ENCODE measurements at regions not wholly inside any gene's neighbourhood (a gene's known extent, or its start where the extent isn't known, plus 50 kb on each side); places are given as distances from the start of the nearest gene placed in this dataset.
"Not testable (repeated sequence)": the region's sequence is repeated elsewhere in the genome, so short reads cannot be mapped to it uniquely, and the experiment has no call there.

DNA sequence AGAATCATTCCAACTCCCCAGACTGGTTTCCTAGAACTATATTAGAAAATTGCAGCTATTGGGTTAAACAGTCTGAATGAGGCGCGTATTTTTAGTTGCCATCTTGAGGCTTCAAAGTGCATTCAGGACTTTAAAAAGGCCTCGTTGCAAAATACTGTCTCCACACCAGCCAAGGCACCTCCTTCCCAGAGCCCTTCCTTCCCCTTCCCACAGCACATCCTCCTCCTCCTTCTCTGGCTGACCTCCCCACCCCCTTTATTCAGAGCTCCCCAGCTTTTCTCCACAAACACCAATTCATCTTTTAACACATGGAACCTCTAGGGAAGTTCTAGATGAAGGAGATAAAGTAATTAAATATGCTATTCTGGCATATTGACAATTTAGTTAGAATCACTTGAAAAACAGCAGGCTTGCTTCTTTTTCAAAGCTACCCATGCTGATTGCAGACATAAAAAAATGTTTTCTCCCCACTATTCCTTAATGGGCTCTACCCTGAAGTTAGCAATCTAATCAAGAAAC, 90.3 kb downstream of the RTP5 start:
- no peak for DNase-seq

DNA sequence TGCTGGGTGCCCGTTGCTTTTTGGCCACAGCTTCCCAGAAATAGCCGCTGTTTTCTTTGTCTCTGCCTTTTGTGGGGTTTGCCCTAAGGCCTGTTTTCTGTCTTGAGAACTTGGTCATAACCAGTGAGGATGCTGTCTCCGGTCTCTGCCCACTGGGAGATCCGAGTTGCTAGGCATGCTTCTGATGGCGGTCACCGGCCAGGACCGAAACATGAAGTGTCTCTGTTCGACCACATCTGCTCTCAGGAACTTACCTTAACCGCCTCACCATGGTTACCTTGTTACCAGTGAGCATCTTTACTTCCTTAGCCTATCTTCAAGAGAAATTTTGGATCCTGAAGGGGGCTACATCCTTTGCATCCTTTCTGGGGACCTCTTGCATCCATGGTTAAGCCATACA, 91.9 kb downstream of the RTP5 start:
- DNase-seq = no peak

DNA sequence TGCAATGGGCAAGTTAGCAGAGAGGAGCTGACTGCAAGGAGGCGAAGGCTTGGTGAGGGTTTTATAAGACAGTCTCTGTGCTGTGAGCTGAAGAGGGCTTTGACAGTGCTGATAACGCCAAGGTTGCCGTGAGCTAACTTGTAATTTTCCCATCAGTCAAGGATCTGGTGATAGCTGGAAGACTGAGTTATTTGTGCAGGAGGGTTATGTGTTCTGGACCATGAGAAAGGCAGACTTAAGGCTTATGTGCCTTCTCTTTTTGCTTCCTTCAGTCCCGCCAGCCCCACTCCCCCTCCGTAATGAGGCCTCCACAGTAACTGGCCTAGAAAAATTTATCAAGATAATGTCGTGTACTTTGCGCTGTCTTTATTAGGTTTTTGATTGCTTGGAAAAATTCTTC, 94.6 kb downstream of the RTP5 start:
- DNase-seq = no peak

DNA sequence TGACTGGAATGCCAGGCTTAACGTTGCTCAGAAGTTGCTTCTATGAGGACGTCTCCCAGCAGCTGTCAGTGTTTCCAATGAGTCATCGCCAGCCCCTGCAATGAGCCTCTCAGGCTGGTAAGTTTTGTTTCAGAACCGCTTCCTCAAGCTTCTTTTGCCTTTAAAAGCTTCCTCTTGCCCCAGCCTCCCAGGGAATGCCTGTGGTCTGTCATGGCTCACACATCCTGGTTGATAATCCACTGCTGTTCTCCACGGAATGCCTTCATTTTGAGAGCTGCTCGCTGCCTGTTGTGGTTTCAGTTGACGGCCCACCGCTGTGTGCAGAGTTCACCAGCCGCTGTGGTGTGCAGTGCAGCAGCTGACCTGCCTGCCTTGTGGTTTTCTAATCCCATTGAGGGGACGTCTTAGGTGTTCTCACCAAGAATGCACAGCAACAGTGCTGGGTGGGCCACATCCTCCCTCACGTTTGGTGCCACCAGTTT, 96.4 kb downstream of the RTP5 start:
- no peak for DNase-seq

DNA sequence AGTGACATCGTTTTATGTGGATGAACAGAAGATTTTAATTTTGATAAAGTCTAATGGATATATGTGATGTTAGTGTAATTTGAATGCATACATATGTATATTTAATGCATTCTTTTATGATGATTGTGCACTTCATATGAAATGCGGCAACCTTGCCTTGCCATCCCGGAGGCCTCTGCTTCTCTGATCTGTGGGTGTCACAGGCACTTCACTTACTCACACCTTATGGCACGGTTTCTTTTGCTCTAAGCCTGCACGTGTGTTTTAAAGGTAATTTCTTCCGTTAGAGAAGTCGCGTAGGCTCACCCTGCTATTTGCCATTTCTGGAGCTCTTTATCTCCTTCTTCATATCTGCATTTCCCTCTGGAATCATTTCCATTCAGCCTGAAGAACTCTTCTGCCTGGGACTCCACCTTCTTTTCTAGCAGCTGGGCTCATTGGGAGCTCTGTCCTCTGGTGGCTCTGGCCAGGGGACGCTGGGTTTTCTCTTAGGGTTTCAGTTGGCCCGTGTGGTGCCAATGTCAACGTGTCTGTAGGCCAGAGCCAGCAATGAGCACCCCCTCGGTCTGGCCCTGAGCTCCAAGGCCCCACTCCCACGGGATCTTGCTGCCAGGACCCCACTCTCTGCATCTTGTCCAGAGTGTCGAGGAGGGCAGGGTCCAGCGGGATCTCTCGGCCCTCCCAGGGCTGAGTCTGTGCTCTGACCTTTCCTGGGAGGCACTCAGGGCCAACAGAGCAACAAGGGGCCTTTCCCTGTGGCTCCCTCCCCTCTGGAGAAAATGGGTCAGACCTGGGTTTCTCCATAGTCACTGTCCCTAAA, 97.3 kb downstream of the RTP5 start:
- DNase-seq = no peak

DNA sequence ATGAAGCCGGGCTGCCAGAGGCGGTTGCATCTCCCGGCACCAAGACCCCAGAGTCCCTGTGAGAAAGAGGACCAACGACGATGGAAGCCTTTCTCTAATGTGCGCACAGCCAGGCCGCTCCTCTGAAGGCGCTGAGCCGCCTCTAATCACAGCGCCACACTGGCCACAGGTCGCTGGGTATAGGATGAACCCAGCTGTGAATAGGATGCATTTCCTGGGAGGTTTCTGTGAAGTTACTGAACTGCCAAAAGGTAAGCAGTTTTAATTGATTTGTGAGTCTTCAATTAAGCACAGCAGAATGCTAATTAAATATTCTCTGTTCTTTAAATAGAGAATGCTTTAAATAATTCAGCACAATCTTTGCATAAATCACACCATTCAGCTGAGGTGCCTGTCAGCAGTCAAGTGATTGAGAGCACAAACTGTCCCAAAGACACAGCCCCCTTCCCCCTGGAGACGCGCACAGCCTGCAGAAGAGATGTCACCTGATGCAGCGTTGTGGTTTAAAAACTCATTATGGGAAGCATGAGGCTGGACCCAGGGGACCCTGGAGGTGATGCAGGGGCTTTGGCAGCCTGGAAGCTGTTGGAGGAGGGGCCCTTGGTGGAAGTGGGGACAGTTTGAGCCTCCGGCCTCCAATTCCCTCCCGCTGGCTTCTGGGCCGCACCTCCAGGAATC, 98.1 kb downstream of the RTP5 start:
- no peak for DNase-seq

DNA sequence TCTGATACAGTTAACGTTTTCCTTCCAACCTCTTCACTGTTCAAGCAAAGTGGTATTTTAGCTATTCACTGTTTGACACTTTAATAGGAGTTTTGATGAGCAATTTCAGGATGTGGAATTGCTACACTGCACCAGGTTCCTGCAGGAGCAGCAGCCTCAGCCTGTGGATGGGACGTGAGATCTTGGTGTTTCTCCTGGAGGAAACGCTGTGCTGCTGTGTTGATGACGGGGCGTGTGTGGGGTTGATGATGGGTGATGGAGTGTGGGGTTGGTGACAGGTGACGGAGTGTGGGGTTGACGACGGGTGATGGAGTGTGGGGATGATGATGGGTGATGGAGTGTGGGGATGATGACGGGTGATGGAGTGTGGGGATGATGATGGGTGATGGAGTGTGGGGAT, 98.9 kb downstream of the RTP5 start:
- DNase-seq = no peak

DNA sequence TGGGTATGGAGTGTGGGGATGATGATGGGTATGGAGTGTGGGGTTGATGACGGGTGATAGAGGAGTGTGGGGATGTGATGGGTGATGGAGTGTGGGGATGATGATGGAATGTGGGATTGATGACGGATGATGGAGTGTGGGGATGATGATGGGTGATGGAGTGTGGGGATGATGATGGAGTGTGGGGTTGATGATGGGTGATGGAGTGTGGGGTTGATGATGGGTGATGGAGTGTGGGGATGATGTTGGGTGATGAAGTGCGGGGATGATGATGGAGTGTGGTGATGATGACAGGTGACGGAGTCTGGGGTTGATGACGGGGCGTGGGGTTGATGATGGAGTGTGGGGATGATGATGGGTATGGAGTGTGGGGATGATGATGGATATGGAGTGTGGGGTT, 99.7 kb downstream of the RTP5 start:
- not testable (repeated sequence) for DNase-seq

DNA sequence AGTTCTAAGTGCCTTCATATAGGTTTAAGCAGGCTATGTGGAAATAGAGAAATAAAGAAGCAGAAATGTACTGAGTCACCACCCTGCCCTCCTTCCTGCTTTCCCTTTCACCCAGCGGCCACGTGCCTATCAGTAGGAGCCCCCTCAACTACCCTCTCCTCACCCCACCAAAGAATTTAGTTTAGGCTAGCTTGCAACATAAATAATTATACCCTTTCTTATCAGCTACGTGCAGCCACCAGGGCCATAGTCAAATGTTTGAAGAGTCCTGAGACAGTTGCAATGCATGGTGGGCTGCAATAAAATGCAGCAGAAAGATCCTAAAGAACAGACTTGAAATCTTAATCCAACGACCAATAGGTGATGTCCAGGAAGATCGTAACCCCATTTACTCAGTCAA, 101.2 kb downstream of the RTP5 start:
- no peak for DNase-seq

DNA sequence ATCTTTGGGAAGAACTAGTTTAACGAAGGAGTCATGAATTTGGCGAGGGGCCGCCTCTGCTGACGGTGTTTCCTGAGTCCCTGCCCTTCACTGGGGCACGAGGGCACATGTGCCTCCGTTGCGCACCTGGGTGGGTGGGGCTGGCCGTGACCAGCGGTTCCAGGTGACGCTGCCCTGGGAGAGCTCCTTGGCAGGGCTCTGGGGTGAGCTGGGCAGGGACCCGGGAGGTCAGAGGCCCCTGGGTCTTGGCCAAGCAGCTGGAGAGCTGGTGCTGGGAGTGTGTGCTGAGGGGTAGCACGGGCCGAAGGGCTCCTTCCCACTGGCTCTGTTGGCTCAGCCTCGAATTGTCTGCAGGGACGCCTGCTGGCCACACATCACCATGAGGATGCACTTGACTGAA, 104.6 kb downstream of the RTP5 start:
- DNase-seq = no peak

DNA sequence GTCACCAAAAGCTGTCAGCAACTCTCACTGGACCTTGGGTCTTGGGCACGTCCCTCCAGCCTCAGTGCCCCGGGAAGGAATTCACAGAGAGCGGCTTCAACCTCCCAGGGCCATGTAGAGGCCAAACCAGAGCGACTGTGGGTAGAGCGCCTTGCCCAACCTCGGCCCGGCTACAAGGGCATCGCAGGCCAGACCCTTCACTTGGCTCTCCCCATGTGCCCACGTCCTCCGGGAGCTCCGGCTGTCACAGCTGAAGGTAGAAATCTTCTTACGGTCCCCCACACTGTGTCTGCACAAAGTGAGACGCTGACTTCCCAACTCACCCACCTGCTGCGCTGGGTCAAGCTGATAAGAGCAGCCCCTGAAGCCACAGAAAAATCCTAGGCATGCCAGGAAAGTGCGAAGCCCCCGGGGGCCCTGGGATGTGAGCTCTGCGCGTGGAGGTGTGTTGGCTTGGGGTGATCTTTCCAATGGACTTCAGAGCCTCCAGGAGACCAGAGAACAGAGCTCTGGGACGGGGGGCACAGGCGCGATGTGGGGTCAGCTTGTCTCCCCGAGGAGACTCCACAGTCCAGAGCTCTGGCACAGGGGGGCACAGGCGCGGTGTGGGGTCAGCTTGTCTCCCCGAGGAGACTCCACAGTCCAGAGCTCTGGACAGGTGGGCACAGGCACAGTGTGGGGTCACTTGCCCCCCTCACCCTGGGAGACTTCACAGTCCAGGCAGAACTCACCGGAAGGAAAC, 105.5 kb downstream of the RTP5 start:
- DNase-seq = no peak

DNA sequence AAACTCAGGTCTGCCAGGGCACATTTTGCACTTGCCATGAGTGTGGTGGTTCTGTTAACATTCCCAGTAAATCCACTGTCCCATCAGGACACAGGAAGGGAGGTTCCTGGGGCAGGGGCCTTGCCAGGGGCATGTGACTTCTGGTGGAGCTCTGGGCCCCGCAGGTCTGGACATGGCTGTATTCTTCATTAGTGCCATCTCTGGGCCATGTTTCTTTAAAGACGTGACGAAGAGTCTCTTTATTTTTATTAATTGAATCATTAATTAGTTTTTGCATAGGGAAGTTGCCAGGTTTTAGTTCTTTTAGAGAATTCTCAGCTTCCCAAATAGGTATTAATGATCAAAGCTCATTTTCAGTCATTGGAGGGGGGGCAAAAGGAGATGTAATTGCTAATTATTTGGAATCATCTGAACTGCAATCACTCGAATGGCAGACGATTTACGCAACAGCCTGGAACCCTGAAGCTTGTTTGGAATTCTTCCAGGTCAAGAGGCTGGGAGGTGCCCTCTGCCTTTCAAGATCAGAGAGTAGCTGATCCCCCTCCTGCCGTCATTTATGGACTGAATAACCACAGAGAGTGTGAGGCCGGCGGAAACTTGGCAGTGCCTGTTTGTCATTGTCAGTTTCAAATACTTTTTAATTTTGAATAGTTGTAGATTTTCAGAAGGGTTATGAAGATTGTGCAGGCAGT, 106.2 kb downstream of the RTP5 start:
- DNase-seq = no peak

DNA sequence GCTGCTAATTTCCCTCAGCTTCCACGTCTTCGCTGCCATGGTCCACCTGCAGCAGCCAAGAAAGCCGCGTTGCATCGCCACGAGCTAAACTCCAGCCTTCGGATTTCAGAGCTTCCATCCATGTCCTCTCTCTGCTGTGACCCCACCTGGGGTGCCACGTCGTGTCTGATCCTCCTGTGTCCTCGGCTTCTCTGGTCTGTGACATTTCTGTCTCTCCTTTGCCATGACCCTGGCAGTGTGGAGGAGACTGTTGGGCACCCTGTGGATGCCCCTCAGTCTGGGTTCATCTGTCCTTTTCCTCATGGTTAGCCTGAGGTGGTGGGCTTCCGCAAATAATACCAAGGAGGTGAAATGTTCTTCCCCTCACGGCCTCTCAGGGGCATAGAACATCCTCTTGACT, 106.8 kb downstream of the RTP5 start:
- DNase-seq = no peak

DNA sequence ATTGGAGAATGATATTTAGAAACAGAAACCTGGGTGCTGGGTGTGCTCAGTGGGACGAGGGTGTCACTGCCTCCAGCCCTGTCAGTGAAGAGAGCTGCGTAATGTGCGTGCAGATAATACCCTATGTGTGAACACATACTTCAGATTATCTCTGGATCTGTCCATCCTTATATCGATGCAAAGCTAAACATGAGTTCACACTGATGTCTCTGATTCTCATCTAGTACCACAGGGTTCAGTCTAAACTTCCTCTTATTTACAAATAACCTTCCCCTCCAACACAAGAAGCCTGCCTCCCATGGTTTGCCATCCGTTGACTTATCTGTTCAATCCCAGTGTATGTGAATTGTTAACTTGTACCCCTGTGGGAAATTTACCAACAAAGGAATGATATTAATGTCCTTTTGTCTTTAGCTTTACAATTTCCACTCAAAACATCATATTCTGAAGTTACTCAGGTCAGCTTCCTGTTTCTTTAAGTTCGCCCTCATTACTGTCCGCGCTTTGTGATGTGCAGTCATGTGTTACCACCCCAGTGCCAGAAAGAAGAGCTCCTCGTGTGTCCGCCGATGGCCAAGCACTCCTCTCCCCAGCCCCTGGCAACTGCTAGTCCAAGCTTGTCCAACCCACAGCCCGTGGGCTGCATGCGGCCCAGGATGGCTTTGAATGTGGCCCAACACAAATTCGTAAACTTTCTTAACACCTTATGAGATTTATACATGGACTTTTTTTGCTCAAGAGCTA, 108.2 kb downstream of the RTP5 start:
- no peak for DNase-seq

DNA sequence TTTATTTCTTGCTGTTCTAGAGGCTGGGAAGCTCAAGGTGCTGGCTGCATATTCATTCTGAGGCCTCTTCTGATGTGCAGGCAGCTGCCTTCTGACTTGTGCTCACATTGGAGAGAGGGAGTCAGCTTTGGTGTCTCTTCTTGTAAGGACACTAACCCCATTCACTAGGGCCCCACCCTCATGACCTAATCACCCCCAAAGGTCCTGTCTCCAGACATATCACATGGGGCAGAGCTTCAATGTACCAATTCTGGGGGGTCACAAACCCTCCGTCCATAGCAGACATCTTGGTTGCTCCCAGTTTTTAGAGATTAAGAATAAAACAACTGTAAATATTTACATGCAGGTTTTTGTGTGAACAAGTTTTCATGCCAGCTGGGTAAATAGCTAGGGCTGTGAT, 109.1 kb downstream of the RTP5 start:
- DNase-seq = no peak

DNA sequence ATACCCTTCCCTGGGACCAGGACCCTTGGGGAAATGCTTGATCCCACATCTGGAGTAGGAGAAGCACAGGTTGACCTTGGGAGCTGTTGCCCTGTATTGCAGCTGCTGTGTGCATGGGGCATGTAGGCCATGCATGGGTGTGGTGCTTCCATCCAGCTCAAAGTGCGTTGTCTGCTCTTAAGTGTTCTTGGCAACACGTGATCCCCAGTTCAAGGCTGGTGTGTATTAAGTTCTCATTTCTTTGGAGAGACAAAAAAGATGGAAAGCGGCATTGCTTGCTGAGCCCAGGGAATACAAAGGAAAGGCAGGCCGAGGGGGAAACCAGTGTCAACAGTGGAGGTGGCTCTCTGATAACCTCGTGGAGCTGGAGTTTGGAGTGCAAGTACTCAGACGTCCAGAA, 110.7 kb downstream of the RTP5 start:
- no peak for DNase-seq

DNA sequence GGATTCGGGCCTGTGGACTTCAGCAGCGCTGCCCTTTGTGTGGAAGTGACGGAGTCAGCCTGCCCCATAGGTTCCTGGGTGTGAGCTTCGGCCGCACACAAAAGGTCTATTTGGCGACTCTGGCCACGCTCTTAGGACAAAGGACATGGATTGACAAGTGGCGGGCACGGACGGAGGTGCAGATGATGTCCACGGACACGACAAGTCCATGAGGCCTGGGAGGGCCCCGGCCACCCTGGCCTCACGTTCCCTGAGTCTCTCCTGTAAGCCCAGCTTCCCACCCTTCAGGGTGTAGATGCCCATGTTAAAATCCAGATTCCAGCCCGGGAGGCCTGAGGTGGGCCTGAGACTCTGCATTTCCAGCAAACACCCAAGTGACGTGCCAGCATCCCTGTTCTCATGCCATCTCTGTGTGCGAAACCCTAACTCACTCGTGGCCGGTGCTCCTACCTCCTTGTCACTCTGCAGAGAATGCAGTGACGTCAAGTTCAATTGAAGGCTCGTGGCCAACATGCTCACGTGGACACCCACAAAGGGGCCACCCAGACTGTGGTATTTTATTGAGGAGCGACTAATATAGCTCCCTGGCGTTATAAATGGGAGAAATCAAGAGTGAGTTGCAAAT, 111.7 kb downstream of the RTP5 start:
- no peak for DNase-seq

DNA sequence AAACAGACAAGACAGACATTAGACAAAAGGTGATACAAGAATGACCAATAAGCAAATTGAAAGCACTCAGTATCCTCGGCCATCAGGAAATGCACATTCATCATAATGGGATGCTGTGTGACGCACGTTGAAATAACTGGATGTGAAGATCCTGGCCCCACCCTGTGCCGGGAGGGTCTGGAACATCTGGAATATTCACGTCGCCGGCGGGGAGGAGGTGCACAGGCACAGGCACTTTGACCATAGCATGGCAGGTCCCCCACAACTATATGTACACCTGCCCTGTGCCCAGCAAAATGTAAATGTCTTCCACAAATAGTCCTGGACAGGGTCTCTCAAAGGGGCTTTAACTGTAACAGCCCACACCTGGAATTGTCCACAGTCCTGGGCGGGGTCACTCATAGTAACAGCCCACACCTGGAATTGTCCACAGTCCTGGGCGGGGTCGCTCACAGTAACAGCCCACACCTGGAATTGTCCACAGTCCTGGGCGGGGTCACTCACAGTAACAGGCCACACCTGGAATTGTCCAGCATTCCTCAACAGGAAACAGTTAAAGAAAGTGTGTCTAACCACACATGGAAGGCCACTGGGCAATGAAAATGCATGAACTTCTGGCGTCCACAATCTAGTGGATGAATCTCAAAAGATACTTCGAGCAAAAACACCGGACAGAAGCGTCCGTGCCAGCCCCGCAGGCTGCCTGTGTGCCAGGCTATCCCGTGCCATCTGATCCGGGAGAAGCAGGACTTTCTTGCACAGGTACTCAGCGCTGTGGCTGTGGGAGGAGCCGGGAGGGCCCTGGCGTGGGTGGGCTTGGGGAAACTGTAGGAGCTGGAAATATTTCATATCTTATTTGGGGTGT, 113.4 kb downstream of the RTP5 start:
- no peak for DNase-seq

DNA sequence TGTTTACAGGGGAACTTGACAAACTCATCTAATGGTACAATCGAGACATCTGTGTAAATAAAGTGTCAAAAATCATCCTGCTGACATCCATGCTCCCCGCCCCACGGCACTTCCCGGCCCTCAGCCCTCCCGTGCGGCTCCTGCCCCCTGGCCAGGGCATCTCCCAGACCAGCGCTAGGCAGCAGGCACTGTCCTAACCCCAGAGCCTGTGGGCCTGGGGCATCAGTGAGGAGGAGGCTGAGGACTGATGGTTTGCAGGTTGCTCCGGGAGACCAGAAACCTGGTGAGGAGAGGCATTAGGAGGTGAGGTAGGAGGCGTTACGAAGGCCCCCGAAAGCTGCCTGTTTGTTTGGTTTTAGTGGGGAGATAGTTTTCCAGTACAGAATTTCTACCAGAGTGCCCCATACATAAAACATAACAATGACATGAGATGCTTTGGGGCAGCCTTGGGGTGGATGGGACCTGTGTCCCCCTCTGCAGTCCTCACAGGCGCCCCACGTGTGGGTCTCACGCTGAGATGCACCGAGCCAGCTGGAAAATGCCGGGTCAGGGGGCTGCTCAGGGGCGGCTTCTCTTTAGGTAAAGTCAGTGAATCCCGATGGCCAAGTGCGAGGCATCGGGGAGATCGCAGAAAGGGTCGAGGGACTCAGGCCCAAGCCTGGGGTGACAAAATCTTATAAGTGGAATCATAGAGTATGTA, 114.2 kb downstream of the RTP5 start:
- no peak for DNase-seq

DNA sequence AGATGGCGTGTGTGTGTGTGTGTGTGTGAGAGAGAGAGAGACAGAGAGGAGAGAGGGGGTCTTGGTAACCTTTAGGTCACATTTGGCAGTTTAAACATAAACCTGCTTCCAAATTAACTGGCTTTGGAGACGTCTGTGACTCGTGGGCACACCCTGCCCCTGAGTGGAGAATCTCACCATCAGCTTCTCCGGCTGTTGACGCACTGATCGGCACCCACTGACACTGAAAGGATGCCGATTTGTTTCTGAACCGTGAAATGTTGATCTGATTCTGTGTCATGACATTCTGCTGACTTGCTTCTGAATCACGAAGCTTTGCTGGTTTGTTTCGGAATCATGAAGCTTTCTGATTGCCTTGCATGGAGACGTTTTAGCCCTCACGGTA, 114.7 kb downstream of the RTP5 start:
- no peak for DNase-seq
